Hippocampal formation (tissue), 2 donors: ENCODE measurements at regions not wholly inside any gene's neighbourhood (a gene's known extent, or its start where the extent isn't known, plus 50 kb on each side); places are given as distances from the start of the nearest gene placed in this dataset.
"Not testable (repeated sequence)": the region's sequence is repeated elsewhere in the genome, so short reads cannot be mapped to it uniquely, and the experiment has no call there.

ENCODE experiments used
- DNase-seq, 2 donors: peaks; one replicate each; lab custom pipeline; 2025; lab: John Stamatoyannopoulos, UW

GRCh38 chr5:115751176-115751575 is 65.3 kb downstream of the CDO1 start:
- no peak for DNase-seq

GRCh38 chr5:115749016-115749415 is 67.4 kb downstream of the CDO1 start:
- DNase-seq: no peak

- not testable (repeated sequence) for DNase-seq
These were observed 77.2 kb downstream of the CDO1 start for GRCh38 chr5:115739245-115739644.

- no peak for DNase-seq
These were observed 77.6 kb downstream of the CDO1 start for GRCh38 chr5:115738830-115739229.

- DNase-seq: no peak
These were observed 79.0 kb downstream of the CDO1 start for GRCh38 chr5:115737452-115737851.

GRCh38 chr5:115736690-115737005 is 79.8 kb downstream of the CDO1 start:
- no peak for DNase-seq

GRCh38 chr5:115736004-115736689 is 80.3 kb downstream of the CDO1 start:
- DNase-seq: no peak

GRCh38 chr5:115735108-115735998 is 81.1 kb downstream of the CDO1 start:
- peak; percentile 1 to 19 for DNase-seq

- no peak for DNase-seq
These were observed 82.9 kb downstream of the CDO1 start for GRCh38 chr5:115733607-115734006.

- DNase-seq: no peak
These were observed 84.4 kb downstream of the CDO1 start for GRCh38 chr5:115732026-115732425.

GRCh38 chr5:115725522-115725921 is 90.9 kb downstream of the CDO1 start:
- no peak for DNase-seq

- DNase-seq: no peak
These were observed 93.2 kb downstream of the CDO1 start for GRCh38 chr5:115723220-115723619.

GRCh38 chr5:115720888-115721287 is 95.1 kb upstream of the TMED7 start:
- no peak for DNase-seq

- DNase-seq: no peak
These were observed 93.1 kb upstream of the TMED7 start for GRCh38 chr5:115718927-115719326.

- DNase-seq: no peak
These were observed 87.6 kb upstream of the TMED7 start for GRCh38 chr5:115713408-115713807.

GRCh38 chr5:115709585-115709984 is 83.7 kb upstream of the TMED7 start:
- no peak for DNase-seq

- DNase-seq: no peak
These were observed 83.1 kb upstream of the TMED7 start for GRCh38 chr5:115708819-115709477.

- DNase-seq: no peak
These were observed 77.7 kb upstream of the TMED7 start for GRCh38 chr5:115703514-115703913.

- DNase-seq: no peak
These were observed 76.2 kb upstream of the TMED7 start for GRCh38 chr5:115702025-115702424.

GRCh38 chr5:115699967-115700366 is 74.1 kb upstream of the TMED7 start:
- no peak for DNase-seq

GRCh38 chr5:115696141-115696650 is 70.4 kb upstream of the TMED7 start:
- no peak for DNase-seq

- no peak for DNase-seq
These were observed 69.6 kb upstream of the TMED7 start for GRCh38 chr5:115695310-115695880.
